HG03354 (cell line): ENCODE measurements at regions not wholly inside any gene's neighbourhood (a gene's known extent, or its start where the extent isn't known, plus 50 kb on each side); places are given as distances from the start of the nearest gene placed in this dataset.
"Not testable (repeated sequence)": the region's sequence is repeated elsewhere in the genome, so short reads cannot be mapped to it uniquely, and the experiment has no call there.

Experiments used
- ATAC-seq: cut with Tn5 transposase; IDR thresholded peaks from one replicate; pipeline ENCODE4 v1.9.1; 2021; ENCODE audit warnings: mild to moderate bottlenecking; ENCODE audit not compliant: unreplicated experiment, poor library complexity, severe bottlenecking

- ATAC-seq = no peak
Observed at GRCh38 chr2:149800624-149801542, 213.3 kb upstream of the MMADHC start.

DNA sequence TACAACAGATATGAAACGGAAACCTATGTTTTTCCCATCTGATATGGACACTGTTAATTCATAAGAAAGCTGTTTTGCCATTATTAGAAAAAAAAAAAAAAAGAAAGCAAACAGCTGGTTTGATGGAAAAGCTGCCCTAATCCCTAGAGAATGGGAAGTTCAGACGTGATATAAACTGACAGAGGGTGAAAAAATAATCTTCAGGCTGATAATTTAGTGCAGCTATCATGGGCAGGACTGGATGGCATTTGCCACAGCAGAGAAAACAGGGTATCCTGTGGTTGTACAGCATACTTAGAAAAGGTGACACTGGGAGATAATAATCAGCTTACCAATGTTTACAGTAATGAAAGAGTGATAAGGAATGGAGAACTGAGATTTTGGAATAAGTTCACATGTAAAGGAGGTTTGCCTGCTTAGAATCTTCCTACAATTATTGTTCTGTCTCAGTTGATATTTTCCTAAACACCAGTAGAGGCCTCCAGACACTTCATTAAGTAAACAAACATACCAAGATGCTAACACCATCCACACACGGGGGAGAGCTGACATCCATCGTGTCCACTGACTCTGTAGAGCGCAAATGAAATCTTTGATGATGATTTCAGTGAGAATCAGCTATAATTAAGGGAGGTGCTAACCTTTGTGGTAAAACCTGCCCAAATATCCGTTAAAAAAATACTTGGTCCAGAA, 211.6 kb upstream of the MMADHC start:
- ATAC-seq = no peak

GRCh38 chr2:149797030-149797429, 209.5 kb upstream of the MMADHC start:
- no peak for ATAC-seq

GRCh38 chr2:149789549-149789948, 202.0 kb upstream of the MMADHC start:
- ATAC-seq = no peak

DNA sequence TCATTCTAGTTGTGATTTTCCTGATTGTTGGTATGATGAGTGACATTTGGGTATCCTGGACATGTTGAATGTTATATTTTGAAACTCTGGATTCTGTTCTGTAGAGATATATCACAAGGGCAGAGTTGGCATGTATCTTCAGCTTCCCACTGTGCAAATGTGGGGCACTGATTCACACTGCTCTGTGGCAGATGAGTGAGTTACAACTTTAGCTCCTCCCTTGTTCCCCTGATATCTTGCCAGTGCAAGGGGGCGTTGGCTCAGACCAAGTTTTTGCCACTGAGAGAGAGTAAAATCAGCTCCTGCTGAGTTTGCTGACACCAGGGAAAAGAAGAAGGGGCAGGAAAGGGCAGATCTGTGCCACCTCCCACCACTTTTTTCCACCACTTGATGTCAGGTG, 199.6 kb upstream of the MMADHC start:
- ATAC-seq = no peak

DNA sequence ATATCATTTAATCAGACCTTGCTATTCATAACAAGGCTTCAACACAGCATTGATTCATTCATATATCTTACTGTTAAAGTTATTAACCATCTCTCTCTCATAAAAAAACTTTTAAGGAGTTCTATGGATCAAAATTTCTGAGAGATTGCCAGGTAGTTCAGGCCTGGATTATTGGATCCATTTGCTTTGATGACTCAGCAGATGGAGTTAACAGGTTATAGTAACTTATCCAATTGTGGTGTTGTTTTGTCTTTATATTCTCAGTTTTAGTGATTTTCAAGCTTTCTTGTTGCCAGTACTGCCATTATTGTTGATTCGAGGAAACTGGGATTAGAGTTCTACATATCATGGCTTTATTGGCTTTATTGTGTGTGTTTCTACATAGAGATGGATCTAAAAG, 195.7 kb upstream of the MMADHC start:
- ATAC-seq = no peak

DNA sequence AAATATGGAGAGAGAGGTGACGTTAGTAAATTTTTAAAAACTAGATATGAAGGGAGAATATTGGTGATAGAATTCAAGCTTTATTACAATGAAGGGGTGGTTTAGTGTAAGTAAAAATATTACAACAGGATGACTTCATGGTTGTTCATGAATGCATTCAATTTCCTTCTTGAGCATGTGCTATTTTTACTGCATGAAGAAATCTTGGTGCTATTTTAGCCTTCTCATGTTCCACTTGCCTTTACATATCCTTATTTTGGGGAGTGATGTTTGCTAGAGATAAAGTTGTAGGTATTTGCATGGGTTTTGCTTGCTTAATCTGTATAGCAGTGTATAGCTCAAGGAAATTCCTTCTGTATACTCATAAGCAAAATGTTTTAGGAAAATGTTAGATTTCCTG, 195.0 kb upstream of the MMADHC start:
- ATAC-seq = no peak

DNA sequence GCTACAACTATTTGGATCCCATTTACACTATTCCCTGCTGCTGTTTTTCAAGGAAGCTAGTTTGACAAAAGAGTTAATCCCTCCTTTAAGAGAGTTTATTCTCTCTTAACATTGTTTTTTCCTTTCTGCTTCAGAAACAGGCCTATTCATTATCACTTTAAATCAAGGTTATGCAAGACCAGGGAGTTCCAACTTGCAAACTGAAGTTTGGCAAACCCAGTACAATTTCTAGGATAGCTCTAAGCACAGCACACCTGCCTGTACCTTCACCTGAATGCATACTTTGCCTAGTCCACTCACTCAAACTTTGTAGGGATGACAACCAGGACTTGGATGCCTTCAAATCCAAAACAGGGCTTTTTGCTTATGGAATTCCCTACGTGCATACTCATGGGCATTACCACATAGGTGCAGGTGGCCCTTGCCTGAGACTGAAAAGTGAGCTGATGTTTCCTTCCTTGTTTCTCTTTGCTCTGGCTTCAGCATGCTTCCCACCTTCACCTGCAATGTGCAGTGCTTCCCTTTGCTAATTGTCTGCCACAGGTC, 193.8 kb upstream of the MMADHC start:
- ATAC-seq = no peak

DNA sequence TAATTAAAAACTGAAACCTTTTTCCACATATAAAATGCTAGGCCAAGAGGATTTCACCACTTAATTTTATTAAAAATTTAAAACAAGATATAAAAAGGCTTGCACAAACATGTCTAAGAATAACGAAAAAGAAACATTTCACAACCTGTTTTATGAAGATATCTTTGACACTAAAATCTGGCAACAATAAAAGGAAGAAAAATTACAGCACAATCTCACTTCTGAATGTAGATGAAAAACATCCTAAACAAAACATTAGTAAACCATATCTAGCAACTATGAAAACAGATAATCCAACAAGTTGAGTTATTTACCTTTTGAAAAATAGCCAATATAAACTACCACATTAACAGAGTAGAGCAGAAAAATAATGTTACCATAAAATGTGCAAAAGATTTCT, 185.4 kb upstream of the MMADHC start:
- no peak for ATAC-seq

- ATAC-seq = no peak
Observed at GRCh38 chr2:149768320-149768799, 180.8 kb upstream of the MMADHC start.

- ATAC-seq = no peak
Observed at GRCh38 chr2:149767516-149767974, 180.0 kb upstream of the MMADHC start.

DNA sequence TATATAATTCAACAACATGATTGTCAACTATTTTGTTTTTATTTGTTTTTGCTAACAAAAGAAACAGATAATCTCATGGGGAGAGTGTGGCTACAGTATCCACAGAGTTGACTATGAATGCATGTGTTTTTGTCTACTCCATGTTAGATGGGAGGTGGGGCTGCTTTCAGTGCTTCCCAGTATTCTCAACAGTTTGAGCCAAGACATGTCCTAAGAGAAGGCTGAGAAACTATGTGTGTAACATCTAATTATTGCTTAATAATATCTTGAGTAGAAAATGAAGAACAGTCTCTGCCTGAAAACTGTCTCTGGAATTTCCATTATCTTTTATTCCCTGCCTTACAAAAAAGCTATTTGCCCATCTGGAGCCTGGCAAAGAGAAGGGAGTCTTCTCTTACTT, 178.8 kb upstream of the MMADHC start:
- ATAC-seq = no peak

DNA sequence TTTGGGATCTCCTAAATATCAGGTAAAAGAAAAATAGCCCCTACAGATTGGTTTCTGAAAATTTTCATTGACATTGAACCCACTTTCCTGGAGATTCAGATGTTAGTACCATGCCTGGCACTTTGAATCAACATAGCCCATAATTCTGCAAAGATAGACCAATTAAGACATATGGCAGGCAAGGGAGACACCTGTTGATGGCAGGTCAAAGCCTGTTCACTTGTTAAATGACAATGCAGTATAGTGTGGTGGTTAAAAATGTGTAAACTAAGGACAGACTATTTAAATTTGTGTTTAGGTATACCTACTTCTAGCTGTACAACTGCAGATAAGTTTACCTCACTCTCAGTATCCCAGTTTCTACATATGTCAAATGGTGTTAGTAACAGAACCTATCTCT, 178.1 kb upstream of the MMADHC start:
- ATAC-seq = no peak

DNA sequence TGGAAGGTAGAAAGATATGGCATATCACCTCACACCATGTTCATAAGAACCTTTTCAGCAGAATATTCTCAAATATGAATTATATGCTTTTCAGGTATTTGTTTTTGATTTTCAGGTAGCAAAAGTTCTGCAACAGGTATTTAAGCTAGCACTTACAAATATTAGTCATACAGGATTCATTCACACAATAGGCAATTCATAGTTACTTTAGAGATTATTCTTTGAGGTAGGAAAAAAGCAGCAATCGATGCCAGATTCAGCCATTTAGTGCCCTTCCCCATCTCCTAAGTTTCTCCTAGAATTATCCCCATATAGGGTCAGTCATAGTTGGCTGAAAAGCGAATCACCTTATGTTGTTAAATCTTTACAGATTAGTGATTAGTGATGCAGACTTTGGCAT, 177.4 kb upstream of the MMADHC start:
- ATAC-seq = no peak

DNA sequence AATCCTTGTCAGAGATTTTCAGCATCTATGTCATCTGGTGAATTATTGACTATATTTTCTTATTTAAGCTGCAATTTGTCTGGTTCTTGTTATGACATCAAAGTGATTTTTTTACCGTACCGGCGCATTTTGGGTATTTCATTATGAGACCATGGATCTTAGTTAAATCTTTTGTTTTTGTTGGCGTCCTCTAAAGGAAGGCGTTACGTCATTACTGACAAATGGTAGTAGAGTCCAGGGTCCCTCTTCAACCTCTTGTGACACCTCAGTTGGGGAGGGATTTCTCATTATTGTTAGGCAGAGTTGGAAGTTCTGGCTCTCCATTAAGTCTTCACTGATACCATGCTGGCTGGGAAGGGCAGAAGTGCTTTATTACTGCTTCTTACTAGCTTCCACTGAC, 175.8 kb upstream of the MMADHC start:
- ATAC-seq = no peak

DNA sequence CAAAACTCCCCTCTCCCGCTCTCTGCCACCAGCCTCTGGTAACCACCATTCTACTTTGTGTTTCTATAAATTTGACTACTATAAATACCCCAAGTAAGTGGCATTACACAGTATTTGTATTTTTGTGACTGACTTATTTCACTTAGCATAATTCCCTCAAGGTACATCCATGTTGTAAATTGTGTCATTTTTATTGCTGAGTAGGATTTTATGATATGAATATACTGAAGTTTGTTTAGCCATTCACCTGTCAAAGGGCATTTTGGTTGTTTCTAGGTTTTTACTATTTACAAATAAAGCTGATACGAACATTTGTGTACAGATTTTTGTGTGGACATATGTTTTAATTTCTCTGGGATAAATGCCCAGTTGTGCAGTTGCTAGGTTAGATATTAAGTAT, 174.0 kb upstream of the MMADHC start:
- ATAC-seq = no peak

DNA sequence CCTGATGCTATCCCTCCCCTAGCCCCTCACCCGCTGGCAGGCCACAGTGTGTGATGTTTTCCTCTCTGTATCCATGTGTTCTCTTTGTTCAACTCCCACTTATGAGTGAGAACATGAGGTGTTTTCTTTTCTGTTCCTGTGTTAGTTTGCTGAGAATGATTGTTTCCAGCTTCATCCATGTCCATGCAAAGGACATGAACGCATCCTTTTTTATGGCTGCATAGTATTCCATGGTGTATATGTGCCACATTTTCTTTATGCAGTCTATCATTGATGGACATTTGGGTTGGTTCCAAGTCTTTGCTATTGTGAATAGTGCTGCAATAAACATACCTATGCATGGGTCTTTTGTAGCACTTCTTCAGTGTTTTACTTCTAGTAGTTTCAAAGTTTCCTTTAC, 171.8 kb upstream of the MMADHC start:
- not testable (repeated sequence) for ATAC-seq

DNA sequence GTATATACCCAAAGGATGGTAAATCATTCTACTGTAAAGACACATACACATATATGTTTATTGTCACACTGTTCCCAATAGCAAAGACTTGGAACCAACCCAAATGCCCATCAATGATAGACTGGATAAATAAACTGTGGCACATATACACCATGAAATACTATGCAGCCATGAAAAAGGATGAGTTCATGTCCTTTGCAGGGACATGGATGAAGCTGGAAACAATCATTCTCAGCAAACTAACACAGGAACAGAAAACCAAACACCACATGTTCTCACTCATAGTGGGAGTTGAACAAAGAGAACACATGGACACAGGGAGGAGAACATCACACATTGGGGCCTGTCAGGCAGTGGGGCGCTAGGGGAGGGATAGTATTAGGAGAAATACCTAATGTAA, 167.1 kb upstream of the MMADHC start:
- ATAC-seq = not testable (repeated sequence)

- no peak for ATAC-seq
Observed at GRCh38 chr2:149747456-149747855, 159.9 kb upstream of the MMADHC start.

- ATAC-seq = no peak
Observed at GRCh38 chr2:149745396-149746230, 158.0 kb upstream of the MMADHC start.
